HepG2 (cell line): ENCODE measurements at regions not wholly inside any gene's neighbourhood (a gene's known extent, or its start where the extent isn't known, plus 50 kb on each side); places are given as distances from the start of the nearest gene placed in this dataset.

Source experiments
- FOXP4 ChIP-seq: sonication (generic); formaldehyde crosslinking; IDR thresholded peaks from 2 replicates; pipeline ENCODE4 v1.4.0; 2020; ENCODE audit warnings: missing genetic modification reagents
- PAXIP1 ChIP-seq: sonication (generic); formaldehyde crosslinking; conservative IDR thresholded peaks from 2 replicates; pipeline ENCODE4 v1.4.0; 2020; ENCODE audit warnings: mild to moderate bottlenecking, missing genetic modification reagents, moderate library complexity
- SKIL ChIP-seq: sonication (generic); formaldehyde crosslinking; IDR thresholded peaks from 2 replicates; pipeline ENCODE4 v1.8.0; 2022; ENCODE audit warnings: missing genetic modification reagents, mild to moderate bottlenecking, moderate library complexity, borderline replicate concordance
- SP5 ChIP-seq: IDR thresholded peaks from 2 replicates; pipeline ENCODE4 v1.6.1; 2016; ENCODE audit warnings: low read depth, borderline replicate concordance
- ZNF670 ChIP-seq: sonication (generic); formaldehyde crosslinking; IDR thresholded peaks from 2 replicates; pipeline ENCODE4 v1.8.0; 2022; ENCODE audit warnings: mild to moderate bottlenecking, missing genetic modification reagents, borderline replicate concordance
- ZNF891 ChIP-seq: sonication (generic); formaldehyde crosslinking; IDR thresholded peaks from 2 replicates; pipeline ENCODE4 v1.5.0; 2020; ENCODE audit warnings: mild to moderate bottlenecking, missing genetic modification reagents

- TF ChIP-seq PAXIP1 (CRISPR knock-in tag) (peak; percentile 49), SKIL (no peak), FOXP4 (0 out of 2 replicates have a peak, but pooled peaks have one; percentile 36), SP5 (CRISPR knock-in tag) (no peak), ZNF891 (no peak), ZNF670 (CRISPR knock-in tag) (0 out of 2 replicates have a peak, but pooled peaks have one; percentile 61)
- TF ChIP-seq, all 625 proteins: peak for 19
Measured at GRCh38 chr1:94754570-94754969, 65.6 kb upstream of the SLC44A3 start (continued).
